Activated T-cell treated with anti-CD3 and anti-CD28 coated beads, Interleukin-2, amount 50 U/mL, for 1 hour (primary cell): ENCODE measurements at regions not wholly inside any gene's neighbourhood (a gene's known extent, or its start where the extent isn't known, plus 50 kb on each side); places are given as distances from the start of the nearest gene placed in this dataset.
"Not testable (repeated sequence)": the region's sequence is repeated elsewhere in the genome, so short reads cannot be mapped to it uniquely, and the experiment has no call there.

Experiments
- DNase-seq: peaks from one replicate; pipeline ENCODE4 v3.0.0-alpha.2; 2020

- not testable (repeated sequence) for DNase-seq
Observed at GRCh38 chr4:4048227-4048626, 178.5 kb downstream of the OTOP1 start.

- not testable (repeated sequence) for DNase-seq
Observed at GRCh38 chr4:4050781-4051180, 175.9 kb downstream of the OTOP1 start.

- not testable (repeated sequence) for DNase-seq
Observed at GRCh38 chr4:4052933-4053332, 173.8 kb downstream of the OTOP1 start.

GRCh38 chr4:4057226-4057625 is 169.5 kb downstream of the OTOP1 start:
- not testable (repeated sequence) for DNase-seq

- DNase-seq, result not testable (repeated sequence)
Observed at GRCh38 chr4:4084171-4084570, 142.6 kb downstream of the OTOP1 start.

GRCh38 chr4:4089716-4090419 is 136.9 kb downstream of the OTOP1 start:
- DNase-seq, result not testable (repeated sequence)

GRCh38 chr4:4090720-4091119 is 136.0 kb downstream of the OTOP1 start:
- not testable (repeated sequence) for DNase-seq

GRCh38 chr4:4092159-4092558 is 134.6 kb downstream of the OTOP1 start:
- DNase-seq, result not testable (repeated sequence)

GRCh38 chr4:4099610-4100009 is 127.1 kb downstream of the OTOP1 start:
- not testable (repeated sequence) for DNase-seq

GRCh38 chr4:4106923-4107322 is 119.8 kb downstream of the OTOP1 start:
- not testable (repeated sequence) for DNase-seq

- peak; percentile 78 for DNase-seq
Observed at GRCh38 chr4:4107411-4108107, 119.2 kb downstream of the OTOP1 start.

- DNase-seq, result not testable (repeated sequence)
Observed at GRCh38 chr4:4115381-4115780, 111.3 kb downstream of the OTOP1 start.

GRCh38 chr4:4116901-4117300 is 109.8 kb downstream of the OTOP1 start:
- not testable (repeated sequence) for DNase-seq

- DNase-seq, result not testable (repeated sequence)
Observed at GRCh38 chr4:4134368-4134767, 92.4 kb downstream of the OTOP1 start.

- not testable (repeated sequence) for DNase-seq
Observed at GRCh38 chr4:4136621-4137020, 90.1 kb downstream of the OTOP1 start.
